GM18951 (cell line): ENCODE measurements at regions not wholly inside any gene's neighbourhood (a gene's known extent, or its start where the extent isn't known, plus 50 kb on each side); places are given as distances from the start of the nearest gene placed in this dataset.
"Not testable (repeated sequence)": the region's sequence is repeated elsewhere in the genome, so short reads cannot be mapped to it uniquely, and the experiment has no call there.

ENCODE experiments used
- POLR2A ChIP-seq: IDR thresholded peaks from 4 replicates; pipeline ENCODE4 v1.6.1; 2011; ENCODE audit warnings: mild to moderate bottlenecking; ENCODE audit not compliant: insufficient read length, insufficient read depth; ENCODE audit errors: extremely low read depth
- in situ Hi-C: fragments of 300-500 bp; cut with MboI; formaldehyde crosslinking; loops from one replicate; pipeline ENCODE4 v1.12.0; 2022; ENCODE audit warnings: low sequenced_read_pairs, mixed read lengths, inconsistent platforms; ENCODE audit not compliant: unreplicated experiment

- no peak for TF ChIP-seq POLR2A
- in situ Hi-C loops = no loop called here
Observed at GRCh38 chr2:182646763-182647498, 69.1 kb upstream of the DNAJC10 start.

- in situ Hi-C loops = no loop called here
- no peak for TF ChIP-seq POLR2A
Observed at GRCh38 chr2:182647499-182647787, 68.6 kb upstream of the DNAJC10 start.

GRCh38 chr2:182649316-182649715 lies 66.7 kb upstream of the DNAJC10 start:
- TF ChIP-seq POLR2A = no peak
- in situ Hi-C loops = no loop called here

- in situ Hi-C loops = loop anchor here (5.0 kb wide), 1 partner anchor 463 kb away; no protein-coding TSS in a partner anchor
- no peak for TF ChIP-seq POLR2A
Observed at GRCh38 chr2:182650704-182651103, 65.4 kb upstream of the DNAJC10 start.

- in situ Hi-C loops = loop anchor here (5.0 kb wide), 1 partner anchor 465 kb away; no protein-coding TSS in a partner anchor
- TF ChIP-seq POLR2A = no peak
Observed at GRCh38 chr2:182652326-182652725, 63.7 kb upstream of the DNAJC10 start.

- no peak for TF ChIP-seq POLR2A
- in situ Hi-C loops = no loop called here
Observed at GRCh38 chr2:182655750-182656149, 60.3 kb upstream of the DNAJC10 start.

- in situ Hi-C loops = no loop called here
- TF ChIP-seq POLR2A = no peak
Observed at GRCh38 chr2:182664212-182664611, 51.8 kb upstream of the DNAJC10 start.

GRCh38 chr2:182665500-182665899 lies 50.6 kb upstream of the DNAJC10 start:
- in situ Hi-C loops = not testable (repeated sequence)
